Suprapubic skin (tissue), 4 donors: ENCODE measurements at regions not wholly inside any gene's neighbourhood (a gene's known extent, or its start where the extent isn't known, plus 50 kb on each side); places are given as distances from the start of the nearest gene placed in this dataset.

ENCODE experiments used
- DNase-seq, 2 donors: peaks; one replicate each; pipeline ENCODE4 v3.0.0-alpha.2; 2019; ENCODE audit warnings: low spot score in 2 of 2
- H3K27ac ChIP-seq: fragments of 200-600 bp; sonication (generic); one replicate; pipeline ENCODE4 v1.5.1; 2019
- H3K27me3 ChIP-seq: fragments of 200-600 bp; sonication (generic); one replicate; pipeline ENCODE4 v1.5.1; 2019
- H3K36me3 ChIP-seq: fragments of 200-600 bp; sonication (generic); one replicate; pipeline ENCODE4 v1.5.1; 2019
- H3K4me1 ChIP-seq: fragments of 200-600 bp; sonication (generic); one replicate; pipeline ENCODE4 v1.5.1; 2019
- H3K4me3 ChIP-seq: fragments of 200-600 bp; sonication (generic); one replicate; pipeline ENCODE4 v1.5.1; 2019; ENCODE audit warnings: mild to moderate bottlenecking
- H3K9me3 ChIP-seq: fragments of 200-600 bp; sonication (generic); one replicate; pipeline ENCODE4 v1.5.1; 2019
- CTCF ChIP-seq, 2 donors: fragments of 200-600 bp in 1 of 2; fragments of 450-650 bp in 1 of 2; sonication (generic) in 1 of 2; IDR thresholded peaks; one replicate each; pipeline ENCODE4 v1.5.1; 2016 to 2019; ENCODE audit warnings: antibody characterized with exemption in 2 of 2, mild to moderate bottlenecking in 1 of 2, moderate library complexity in 1 of 2
- EP300 ChIP-seq: sonication (generic); formaldehyde crosslinking; IDR thresholded peaks from one replicate; pipeline ENCODE4 v1.6.1; 2017; ENCODE audit warnings: antibody characterized with exemption
- POLR2A ChIP-seq, 2 donors: fragments of 450-650 bp; IDR thresholded peaks; one replicate each; pipeline ENCODE4 v1.6.1; 2017; ENCODE audit warnings: antibody characterized with exemption in 2 of 2, mild to moderate bottlenecking in 2 of 2, moderate library complexity in 2 of 2
- POLR2AphosphoS5 ChIP-seq, 3 donors: sonication (generic); formaldehyde crosslinking; IDR thresholded peaks; one replicate each; pipeline ENCODE4 v1.6.1; 2017; ENCODE audit warnings: antibody characterized with exemption in 3 of 3
- WGBS: methylation state at CpG from one replicate; pipeline ENCODE4 v1.1.5; 2018; 5-methylcytosine and 5-hydroxymethylcytosine counted together

DNA sequence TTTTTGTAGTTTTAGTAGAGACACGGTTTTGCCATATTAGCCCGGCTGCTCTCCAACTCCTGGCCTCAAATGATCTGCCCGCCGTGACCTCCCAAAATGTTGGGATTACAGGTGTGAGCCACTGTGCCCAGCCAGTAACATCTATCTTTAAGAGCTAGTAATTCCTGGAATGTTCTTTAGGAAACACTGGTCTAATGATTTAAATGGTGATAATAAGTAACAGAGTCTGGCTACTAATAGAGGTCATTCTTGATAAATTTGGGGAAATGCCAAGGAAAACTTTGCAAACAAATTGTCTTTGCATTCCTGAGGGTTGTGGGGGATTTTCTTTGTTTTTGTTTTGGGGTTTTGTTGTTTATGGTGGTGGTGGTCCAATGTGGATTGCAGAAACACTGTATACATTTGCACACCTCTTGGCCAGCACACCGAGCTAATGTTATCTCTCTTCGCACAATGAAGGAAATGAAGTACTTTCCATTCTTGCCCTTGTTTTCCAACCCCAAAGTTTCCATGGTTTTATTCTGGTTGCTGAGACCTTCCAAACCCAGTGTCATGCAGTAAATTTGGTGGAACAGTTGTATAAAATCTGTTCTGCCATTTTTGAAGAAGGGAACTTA is 51.3 kb upstream of the WIPF3 start:
- no peak for DNase-seq
- Histone ChIP-seq H3K4me3 (no peak overlapping the region), H3K9me3 (no peaks in the 10 kb centered on the region), H3K27me3 (no peaks in the 10 kb centered on the region), H3K36me3 (no peaks in the 10 kb centered on the region), H3K4me1 (no peaks in the 10 kb centered on the region), H3K27ac (no peak overlapping the region)
- 80% methylated on average over 6 of the region's 6 CpGs for WGBS
- TF ChIP-seq EP300 (no peak), POLR2AphosphoS5 (IDR thresholded peaks at IDR 0.05) (no peak), POLR2A (IDR thresholded peaks at IDR 0.05) (no peak), CTCF (IDR thresholded peaks at IDR 0.05) (no peak)
